IPS DF 6.9 (cell line): ENCODE measurements at regions not wholly inside any gene's neighbourhood (a gene's known extent, or its start where the extent isn't known, plus 50 kb on each side); places are given as distances from the start of the nearest gene placed in this dataset.

Source experiments
- DNase-seq: peaks from one replicate; pipeline ENCODE4 v3.0.0-alpha.2; 2013; ENCODE audit warnings: low read depth, low spot score
- H3K27ac ChIP-seq: one replicate; pipeline ENCODE4 v1.5.1; 2013; ENCODE audit warnings: low read length, control low read depth
- H3K27me3 ChIP-seq: 2 replicates; pipeline ENCODE4 v1.6.1; 2013; ENCODE audit warnings: mild to moderate bottlenecking, low read length; ENCODE audit not compliant: control insufficient read depth, insufficient read depth
- H3K36me3 ChIP-seq: 2 replicates; pipeline ENCODE4 v1.6.1; 2013; ENCODE audit warnings: low read length; ENCODE audit not compliant: control insufficient read depth, insufficient read depth
- H3K4me1 ChIP-seq: 2 replicates; pipeline ENCODE4 v1.6.1; 2013; ENCODE audit warnings: low read length; ENCODE audit not compliant: control insufficient read depth, insufficient read depth
- H3K4me3 ChIP-seq: 2 replicates; pipeline ENCODE4 v1.5.1; 2013; ENCODE audit warnings: mild to moderate bottlenecking, low read length
- H3K9me3 ChIP-seq: 2 replicates; pipeline ENCODE4 v1.6.1; 2013; ENCODE audit warnings: low read length, inconsistent platforms; ENCODE audit not compliant: control insufficient read depth, insufficient read depth
- WGBS: extraction: QIAGEN DNeasy Blood & Tissue Kit; methylation state at CpG from one replicate; pipeline ENCODE4 v1.1.7; 2013; ENCODE audit warnings: mixed read lengths, missing lambda C conversion rate; ENCODE audit not compliant: insufficient read length, insufficient coverage; 5-methylcytosine and 5-hydroxymethylcytosine counted together

- no peaks in the 10 kb centered on the region for H3K36me3 ChIP-seq
- no peaks in the 10 kb centered on the region for H3K4me1 ChIP-seq
- DNase-seq = no peak
- H3K27me3 ChIP-seq = no peaks in the 10 kb centered on the region
- H3K27ac ChIP-seq = no peak overlapping the region
- H3K4me3 ChIP-seq = no peak overlapping the region
- no peaks in the 10 kb centered on the region for H3K9me3 ChIP-seq
Measured at GRCh38 chr18:30727849-30728248, 314.7 kb downstream of the DSC3 start.

DNA sequence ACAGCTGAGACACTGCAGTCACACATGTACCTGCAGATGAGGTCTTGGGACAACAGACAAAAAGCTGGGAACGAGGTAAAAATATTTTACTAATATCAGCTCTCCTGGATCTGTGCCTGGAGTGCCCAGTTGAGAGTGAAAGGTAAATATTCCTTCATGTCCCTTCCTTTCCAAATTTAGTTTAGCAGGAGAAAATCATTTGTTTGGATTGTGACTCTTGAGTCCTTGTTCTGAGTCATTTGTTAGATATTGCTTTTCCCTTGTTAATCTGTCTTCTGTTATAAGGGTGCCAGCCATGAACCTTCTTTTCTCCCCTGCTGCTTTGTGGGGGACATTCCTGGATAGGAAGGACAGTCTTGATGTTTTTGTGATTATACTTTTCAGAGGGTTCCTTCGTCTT lies 329.2 kb downstream of the DSC3 start:
- WGBS = no CpG with 5 or more reads among the region's 2 CpGs
- Histone ChIP-seq H3K27ac (no peak overlapping the region), H3K27me3 (no peaks in the 10 kb centered on the region), H3K9me3 (no peaks in the 10 kb centered on the region), H3K4me3 (no peak overlapping the region), H3K36me3 (no peaks in the 10 kb centered on the region), H3K4me1 (no peaks in the 10 kb centered on the region)
- DNase-seq = no peak

DNA sequence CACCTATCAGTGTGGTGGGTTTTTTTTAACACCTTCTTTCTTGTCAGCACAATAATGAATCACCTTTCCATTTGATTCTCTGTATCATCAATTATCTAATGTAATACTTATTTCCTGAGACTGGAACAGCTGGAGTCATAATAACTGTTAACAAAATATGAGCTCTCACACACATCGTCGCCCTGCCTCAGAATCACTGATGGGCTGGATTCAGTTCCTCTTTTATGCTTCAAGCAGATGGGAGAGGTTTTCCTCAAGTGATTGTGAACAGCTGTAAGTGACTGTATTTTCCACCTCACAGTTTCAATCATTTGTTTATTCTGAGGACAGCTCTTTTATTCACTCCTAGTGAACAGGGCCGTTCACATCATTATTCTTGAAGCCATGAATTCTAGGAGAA lies 330.2 kb downstream of the DSC3 start:
- H3K4me1 ChIP-seq = no peaks in the 10 kb centered on the region
- H3K4me3 ChIP-seq = no peak overlapping the region
- H3K27ac ChIP-seq = no peak overlapping the region
- WGBS = no CpG with 5 or more reads among the region's 3 CpGs
- no peaks in the 10 kb centered on the region for H3K9me3 ChIP-seq
- no peak for DNase-seq
- H3K36me3 ChIP-seq = no peaks in the 10 kb centered on the region
- no peaks in the 10 kb centered on the region for H3K27me3 ChIP-seq

- H3K27ac ChIP-seq = no peak overlapping the region
- H3K27me3 ChIP-seq = no peaks in the 10 kb centered on the region
- no peaks in the 10 kb centered on the region for H3K4me1 ChIP-seq
- H3K36me3 ChIP-seq = no peaks in the 10 kb centered on the region
- no CpG with 5 or more reads among the region's 1 CpG for WGBS
- no peak overlapping the region for H3K4me3 ChIP-seq
- H3K9me3 ChIP-seq = no peaks in the 10 kb centered on the region
- no peak for DNase-seq
Measured at GRCh38 chr18:30709595-30709994, 332.9 kb downstream of the DSC3 start.

- DNase-seq = no peak
- H3K4me3 ChIP-seq = no peak overlapping the region
- H3K36me3 ChIP-seq = no peaks in the 10 kb centered on the region
- H3K27ac ChIP-seq = no peak overlapping the region
- H3K27me3 ChIP-seq = no peaks in the 10 kb centered on the region
- H3K9me3 ChIP-seq = no peaks in the 10 kb centered on the region
- H3K4me1 ChIP-seq = no peaks in the 10 kb centered on the region
- no CpG with 5 or more reads among the region's 4 CpGs for WGBS
Measured at GRCh38 chr18:30705943-30706342, 336.6 kb downstream of the DSC3 start.

DNA sequence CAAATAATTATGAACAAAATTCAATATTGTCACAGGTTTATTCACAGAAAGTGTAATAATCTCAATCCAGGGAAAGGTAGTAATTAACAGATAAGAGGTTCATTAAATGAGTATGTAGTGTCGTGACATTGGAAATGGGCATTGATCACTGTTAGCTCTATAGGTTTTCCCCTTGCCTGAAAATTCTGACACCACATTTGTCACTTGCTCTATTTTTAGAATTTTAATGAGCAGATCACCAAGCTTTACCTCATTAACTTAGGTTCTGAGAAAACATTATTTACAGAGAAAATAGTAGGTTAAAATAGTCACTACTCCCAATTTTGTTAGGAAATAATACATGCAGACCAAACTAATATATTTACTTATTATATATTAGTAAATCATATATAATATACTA lies 344.0 kb downstream of the DSC3 start:
- Histone ChIP-seq H3K4me1 (no peaks in the 10 kb centered on the region), H3K9me3 (no peaks in the 10 kb centered on the region), H3K27ac (no peak overlapping the region), H3K4me3 (no peak overlapping the region), H3K36me3 (no peaks in the 10 kb centered on the region), H3K27me3 (no peaks in the 10 kb centered on the region)
- WGBS = no CpG with 5 or more reads among the region's 1 CpG
- no peak for DNase-seq

DNA sequence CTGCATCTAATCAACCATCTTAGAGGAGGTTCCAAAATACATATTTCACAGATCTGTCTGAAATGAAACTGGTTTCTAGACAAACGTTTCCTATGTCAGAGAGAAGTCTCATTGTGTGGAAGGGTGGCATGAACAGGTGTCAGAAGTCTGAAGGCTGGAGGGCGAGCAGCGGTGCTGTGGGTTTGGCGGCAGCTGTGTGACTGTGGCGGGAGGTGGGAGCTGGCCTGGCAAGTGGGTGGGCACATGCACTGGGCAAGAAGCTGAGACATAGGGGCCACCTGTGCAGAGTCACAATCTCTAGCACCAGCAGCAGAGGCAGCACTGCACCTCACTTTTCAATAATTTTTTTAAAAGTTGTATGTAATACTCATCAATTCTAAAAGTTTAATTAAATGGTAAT lies 346.3 kb downstream of the DSC3 start:
- no peak overlapping the region for H3K27ac ChIP-seq
- no peaks in the 10 kb centered on the region for H3K4me1 ChIP-seq
- no peaks in the 10 kb centered on the region for H3K9me3 ChIP-seq
- no peaks in the 10 kb centered on the region for H3K27me3 ChIP-seq
- DNase-seq = no peak
- H3K36me3 ChIP-seq = no peaks in the 10 kb centered on the region
- WGBS = no CpG with 5 or more reads among the region's 5 CpGs
- H3K4me3 ChIP-seq = no peak overlapping the region

DNA sequence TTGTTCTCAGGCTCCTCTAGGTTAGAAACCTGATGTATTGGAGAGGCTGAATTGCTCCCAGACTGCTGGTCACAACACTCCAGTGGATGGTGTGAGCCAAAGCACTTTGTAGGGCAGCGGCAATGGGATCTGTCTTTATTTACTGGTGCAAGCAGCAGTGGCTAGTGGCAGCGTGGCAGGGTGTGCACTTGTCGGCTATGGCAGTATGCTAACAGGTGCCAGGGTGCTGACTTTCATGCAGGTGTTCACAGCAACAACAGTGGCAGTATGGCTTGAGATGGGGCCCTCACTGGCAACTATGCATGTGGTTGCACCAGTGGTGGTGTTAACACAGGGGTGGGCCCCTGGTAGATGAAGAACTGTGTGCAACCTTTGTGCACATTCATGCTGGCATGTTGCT lies 347.8 kb downstream of the DSC3 start:
- Histone ChIP-seq H3K4me3 (no peak overlapping the region), H3K36me3 (no peaks in the 10 kb centered on the region), H3K27ac (no peak overlapping the region), H3K4me1 (no peaks in the 10 kb centered on the region), H3K9me3 (no peaks in the 10 kb centered on the region), H3K27me3 (no peaks in the 10 kb centered on the region)
- no peak for DNase-seq
- WGBS = no CpG with 5 or more reads among the region's 3 CpGs

DNA sequence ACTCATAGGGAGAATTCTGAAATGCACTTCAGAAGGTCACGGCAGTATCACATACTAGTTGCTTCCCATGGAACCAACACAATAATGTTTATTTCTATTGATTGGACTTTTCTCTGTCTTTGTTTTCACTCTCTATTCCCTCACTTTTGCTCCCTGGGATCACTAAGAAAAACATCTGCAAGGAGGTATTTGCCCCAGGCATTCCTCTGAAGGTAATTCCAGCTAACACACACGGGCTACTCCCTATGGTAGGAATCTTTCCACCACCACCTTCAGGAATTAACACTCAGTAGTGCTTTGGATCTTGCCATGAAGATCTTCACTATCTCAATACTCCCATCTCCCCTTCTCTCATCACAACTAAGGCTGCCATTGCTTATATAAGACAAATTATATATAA lies 353.3 kb downstream of the DSC3 start:
- H3K4me3 ChIP-seq = no peak overlapping the region
- no peaks in the 10 kb centered on the region for H3K9me3 ChIP-seq
- H3K4me1 ChIP-seq = no peaks in the 10 kb centered on the region
- H3K27me3 ChIP-seq = no peaks in the 10 kb centered on the region
- H3K36me3 ChIP-seq = no peaks in the 10 kb centered on the region
- H3K27ac ChIP-seq = no peak overlapping the region
- WGBS = no CpG with 5 or more reads among the region's 2 CpGs
- DNase-seq = no peak

DNA sequence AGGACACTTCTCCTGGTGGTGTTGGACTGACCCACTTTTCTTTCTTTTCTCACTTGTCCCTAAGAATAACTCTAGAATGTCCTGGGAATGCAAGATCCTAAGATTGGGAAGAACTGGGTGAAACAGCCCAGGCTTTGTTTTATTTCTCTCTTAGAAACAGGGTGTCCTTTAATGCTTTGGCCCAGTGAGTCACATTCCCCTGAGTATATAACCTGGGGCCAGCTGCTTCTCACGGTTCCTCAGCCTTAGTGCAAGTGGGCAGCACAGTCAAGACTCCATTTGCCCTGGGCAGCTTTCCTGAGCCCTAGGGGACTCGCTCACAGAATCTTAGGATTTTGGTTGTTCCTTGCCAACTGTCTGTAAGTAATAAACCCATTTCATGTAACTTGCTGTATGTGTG lies 355.0 kb downstream of the DSC3 start:
- Histone ChIP-seq H3K9me3 (no peaks in the 10 kb centered on the region), H3K4me3 (no peak overlapping the region), H3K4me1 (no peaks in the 10 kb centered on the region), H3K36me3 (no peaks in the 10 kb centered on the region), H3K27me3 (no peaks in the 10 kb centered on the region), H3K27ac (no peak overlapping the region)
- WGBS = no CpG with 5 or more reads among the region's 2 CpGs
- DNase-seq = no peak

- H3K4me1 ChIP-seq = no peaks in the 10 kb centered on the region
- H3K36me3 ChIP-seq = no peaks in the 10 kb centered on the region
- no peaks in the 10 kb centered on the region for H3K27me3 ChIP-seq
- no peak overlapping the region for H3K4me3 ChIP-seq
- no CpG with 5 or more reads among the region's 3 CpGs for whole genome bisulfite sequencing
- no peaks in the 10 kb centered on the region for H3K9me3 ChIP-seq
- no peak overlapping the region for H3K27ac ChIP-seq
- DNase-seq = no peak
Measured at GRCh38 chr18:30684825-30685481, 357.6 kb downstream of the DSC3 start.
